Activated gamma-delta T cell treated with Interleukin-2 at 50 U/mL for 16 hours (primary cell): ENCODE measurements at regions not wholly inside any gene's neighbourhood (a gene's known extent, or its start where the extent isn't known, plus 50 kb on each side); places are given as distances from the start of the nearest gene placed in this dataset.

Experiments used
- DNase-seq: peaks from one replicate; pipeline ENCODE4 v3.0.0-alpha.2; 2020

GRCh38 chr2:16496426-16497388, 168.9 kb downstream of the CYRIA start:
- DNase-seq, result no peak

- no peak for DNase-seq
Measured at GRCh38 chr2:16495509-16496208, 170.0 kb downstream of the CYRIA start.

GRCh38 chr2:16494836-16495508, 170.7 kb downstream of the CYRIA start:
- DNase-seq, result no peak

DNA sequence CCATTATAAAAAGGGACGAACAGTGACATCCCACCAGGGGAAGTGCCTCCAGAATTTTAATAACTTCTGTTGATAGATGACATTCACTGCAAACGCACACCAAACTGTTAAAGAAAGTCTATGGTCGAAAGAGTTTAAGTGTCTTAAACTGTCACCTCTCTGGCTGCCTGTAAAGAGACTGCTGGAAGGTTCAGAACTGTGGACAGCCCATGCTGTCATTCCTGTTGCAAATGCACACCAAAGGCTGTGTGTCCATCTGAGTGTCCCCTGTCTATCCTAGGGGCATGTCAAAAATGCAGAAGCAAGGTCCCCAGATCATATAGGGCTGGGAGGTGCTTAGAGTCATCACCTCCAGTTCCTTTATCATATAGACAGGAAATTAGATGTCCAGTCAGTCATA, 171.8 kb downstream of the CYRIA start:
- no peak for DNase-seq

DNA sequence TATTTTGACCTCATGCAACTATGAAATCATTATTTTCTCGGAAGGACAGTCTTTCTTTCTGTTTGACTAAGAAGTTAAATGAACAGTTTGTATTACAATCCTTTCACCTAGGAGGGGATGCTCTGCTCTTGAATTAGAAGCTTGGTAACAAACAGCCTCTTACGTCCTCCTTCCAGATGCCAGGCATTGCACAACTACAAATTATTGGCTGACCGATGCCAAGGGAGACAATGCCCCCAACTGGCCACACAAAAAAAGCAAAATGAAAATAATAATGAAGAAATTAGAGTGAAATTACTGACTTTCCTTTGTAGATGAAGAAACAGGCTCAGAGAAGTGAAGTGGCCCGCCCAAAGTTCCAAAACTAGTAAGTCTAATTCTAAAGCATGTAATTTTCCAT, 177.9 kb downstream of the CYRIA start:
- DNase-seq, result no peak

GRCh38 chr2:16485251-16485650, 180.4 kb downstream of the CYRIA start:
- DNase-seq, result no peak

DNA sequence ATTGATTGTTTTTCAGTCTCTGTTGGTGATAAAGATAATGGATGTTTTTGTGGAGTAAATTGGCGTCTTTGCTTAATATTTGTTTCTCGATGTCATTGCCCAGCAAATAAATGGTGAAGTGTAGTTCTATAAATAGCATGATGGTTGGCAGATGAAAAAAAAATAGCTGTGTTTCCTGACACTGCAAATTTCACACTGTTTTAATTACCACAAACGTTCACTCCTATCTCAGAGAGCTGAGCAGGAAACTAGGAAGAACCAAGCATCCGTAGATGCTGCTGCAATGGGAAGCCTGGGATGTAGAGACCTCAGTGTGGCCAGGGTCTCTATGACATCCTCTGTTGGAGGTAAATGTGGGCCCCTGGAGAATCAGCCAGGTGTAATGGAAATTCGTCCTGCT, 183.2 kb downstream of the CYRIA start:
- DNase-seq, result no peak

- no peak for DNase-seq
Measured at GRCh38 chr2:16481351-16481750, 184.3 kb downstream of the CYRIA start.

DNA sequence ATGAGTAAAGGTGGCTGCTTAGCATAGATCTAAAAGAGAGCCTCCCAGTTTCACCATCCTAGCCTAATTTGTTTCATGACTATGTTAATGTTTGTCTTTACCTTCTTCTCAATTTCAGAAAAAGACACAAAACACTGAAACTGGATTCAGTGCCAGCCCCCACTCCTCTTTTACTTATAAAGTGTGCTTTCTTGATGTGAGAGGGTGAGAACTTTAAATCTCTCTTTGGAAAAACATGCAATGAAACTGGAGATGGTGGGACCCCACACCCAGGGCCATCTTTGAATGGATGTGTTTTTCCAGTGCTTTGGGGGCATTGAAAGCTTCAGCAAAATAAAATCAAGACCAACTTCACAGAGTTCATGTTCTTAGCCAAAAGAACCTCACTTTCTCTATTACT, 185.9 kb downstream of the CYRIA start:
- no peak for DNase-seq

- DNase-seq, result no peak
Measured at GRCh38 chr2:16478434-16479210, 187.0 kb downstream of the CYRIA start.

GRCh38 chr2:16477648-16478047, 188.0 kb downstream of the CYRIA start:
- DNase-seq, result no peak

GRCh38 chr2:16476866-16477265, 188.8 kb downstream of the CYRIA start:
- no peak for DNase-seq

GRCh38 chr2:16475986-16476567, 189.6 kb downstream of the CYRIA start:
- DNase-seq, result no peak

GRCh38 chr2:16475586-16475985, 190.0 kb downstream of the CYRIA start:
- no peak for DNase-seq

GRCh38 chr2:16473575-16473974, 192.1 kb downstream of the CYRIA start:
- DNase-seq, result no peak

DNA sequence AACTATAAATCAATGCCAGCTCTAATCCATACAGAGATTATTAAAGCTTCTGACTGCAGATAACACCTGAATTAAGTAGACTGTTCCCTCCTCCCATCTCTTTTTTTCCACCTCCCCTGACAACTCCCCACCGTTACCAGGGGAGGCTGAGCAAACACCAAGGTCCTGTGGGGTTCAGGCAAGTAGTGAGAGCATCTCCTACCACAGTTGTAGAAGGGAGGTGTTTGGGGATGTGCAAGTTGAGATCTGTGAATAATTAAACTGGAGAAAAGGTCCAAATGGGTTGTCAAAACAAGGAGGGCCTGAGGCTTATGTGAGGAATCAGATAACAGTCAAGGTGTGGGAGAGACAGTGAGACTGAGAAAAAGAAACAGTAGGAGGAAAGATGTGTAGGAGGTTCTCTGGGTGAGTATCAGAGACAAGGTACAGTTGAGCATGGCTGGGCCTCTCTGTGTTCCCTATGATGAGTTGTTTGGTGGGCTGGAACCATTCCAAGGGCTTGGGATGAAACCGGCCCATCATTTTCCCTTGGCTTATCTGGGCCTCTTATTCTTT, 194.6 kb downstream of the CYRIA start:
- DNase-seq, result no peak

- DNase-seq, result no peak
Measured at GRCh38 chr2:16466821-16467151, 198.8 kb downstream of the CYRIA start.

DNA sequence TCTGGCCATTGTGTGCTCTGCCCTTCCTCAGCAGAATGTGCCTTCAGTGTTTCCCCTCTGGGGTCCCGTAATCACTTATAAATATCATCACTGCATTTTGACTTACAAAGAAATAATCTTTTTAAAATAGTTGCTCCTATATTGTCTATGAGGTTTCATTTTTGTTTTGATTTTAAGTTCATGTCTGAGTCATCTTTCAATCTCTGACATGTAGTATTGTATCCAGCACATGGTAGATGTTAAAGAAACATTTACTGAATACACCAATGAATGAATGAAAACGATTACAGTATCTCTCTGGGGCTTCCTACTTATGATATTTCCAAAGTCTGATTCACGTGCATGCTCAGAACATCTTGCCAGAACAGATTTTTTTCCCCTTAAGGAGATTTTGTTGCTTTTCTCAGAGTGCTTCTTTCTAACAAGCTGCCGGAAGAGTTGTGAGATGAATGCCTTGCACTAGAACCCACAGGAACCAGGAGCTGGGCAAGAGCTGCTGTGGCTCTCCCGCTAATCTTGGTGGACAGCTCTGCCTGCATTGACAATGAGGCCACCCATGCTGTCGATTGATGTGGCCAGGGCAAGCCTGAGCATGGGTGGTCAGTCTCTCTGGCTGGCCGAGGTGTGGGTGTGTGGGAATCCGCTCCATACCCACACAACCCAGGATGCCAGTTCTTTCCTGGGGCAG, 199.4 kb downstream of the CYRIA start:
- DNase-seq, result no peak

DNA sequence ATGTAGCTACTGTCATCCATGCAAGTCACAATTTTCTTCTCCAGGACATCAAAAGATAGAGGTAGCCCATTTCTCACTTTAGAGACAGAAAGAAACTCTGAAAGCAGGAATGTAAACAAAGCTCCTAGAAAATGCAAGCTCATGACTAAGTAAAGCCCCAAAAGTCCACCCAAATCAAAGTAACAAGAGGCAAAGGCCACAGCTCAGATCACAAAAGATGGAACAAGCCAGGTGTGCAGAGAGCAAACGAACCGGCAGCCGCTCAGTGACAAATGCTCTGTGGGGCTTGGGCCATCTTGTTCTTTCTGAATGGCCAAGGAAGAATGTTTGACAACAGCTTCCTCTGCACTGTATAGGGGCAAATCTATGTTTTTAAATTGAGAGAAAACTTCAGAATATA, 201.0 kb downstream of the CYRIA start:
- no peak for DNase-seq

GRCh38 chr2:16462958-16463357, 202.7 kb downstream of the CYRIA start:
- DNase-seq, result no peak

DNA sequence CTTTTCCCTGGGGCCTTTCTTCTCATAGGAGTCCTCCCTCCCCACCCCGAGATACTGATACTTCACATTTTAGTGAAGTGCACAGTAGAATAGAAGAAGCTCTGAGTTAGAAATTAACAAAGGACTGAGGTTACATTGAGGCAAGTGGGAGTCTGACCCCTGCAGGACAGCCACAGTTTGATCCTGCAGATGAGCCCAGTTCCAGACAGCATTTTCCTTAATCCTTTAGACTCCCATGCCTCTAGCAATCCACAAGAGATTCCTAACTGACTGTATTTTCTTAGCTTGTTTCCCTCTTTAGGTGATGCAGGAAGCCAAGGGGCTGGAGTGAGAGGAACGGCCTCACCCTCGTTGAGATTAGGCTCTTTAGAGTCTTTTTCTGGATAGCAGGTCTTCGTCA, 204.0 kb downstream of the CYRIA start:
- DNase-seq, result no peak

GRCh38 chr2:16459606-16460005, 206.0 kb downstream of the CYRIA start:
- DNase-seq, result no peak
